GM18508 (cell line): ENCODE measurements at regions not wholly inside any gene's neighbourhood (a gene's known extent, or its start where the extent isn't known, plus 50 kb on each side); places are given as distances from the start of the nearest gene placed in this dataset.

Experiments
- ATAC-seq: cut with Tn5 transposase; IDR thresholded peaks from one replicate; pipeline ENCODE4 v1.9.1; 2021; ENCODE audit warnings: moderate number of reproducible peaks; ENCODE audit not compliant: insufficient read depth, unreplicated experiment

DNA sequence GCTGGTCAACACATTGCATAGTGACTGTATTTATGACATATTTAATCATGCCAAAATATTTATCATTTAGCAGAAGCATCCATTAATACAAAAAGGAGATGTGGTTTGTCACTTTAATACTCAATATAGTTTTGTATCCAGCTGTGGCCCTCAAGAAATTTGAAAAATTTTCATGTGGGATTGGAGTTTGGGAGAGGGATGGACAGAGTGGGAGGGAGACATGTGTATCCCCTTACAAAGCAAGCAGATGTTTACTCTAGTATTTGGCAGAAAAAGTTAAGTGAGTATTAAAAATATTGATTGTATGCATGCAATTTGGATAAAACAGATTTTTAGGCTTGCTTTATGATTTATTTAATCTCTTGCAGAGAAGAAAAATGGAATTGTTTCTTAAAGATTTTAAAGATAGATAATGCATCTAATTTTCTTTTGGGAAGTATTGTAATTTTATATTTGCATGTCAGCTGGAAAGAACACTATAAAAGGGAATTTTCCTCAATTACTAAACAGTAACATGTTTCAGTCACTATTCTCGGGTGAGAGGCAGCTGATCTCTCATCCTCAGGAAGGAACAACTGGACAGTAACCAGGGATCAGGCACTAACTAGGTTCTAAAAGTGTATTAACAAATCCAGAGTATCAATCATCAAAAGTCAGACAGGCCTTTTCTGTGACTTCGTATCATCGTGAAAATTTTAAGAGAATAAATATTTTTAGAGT is 1184.7 kb upstream of the NXPH2 start:
- ATAC-seq: no peak

DNA sequence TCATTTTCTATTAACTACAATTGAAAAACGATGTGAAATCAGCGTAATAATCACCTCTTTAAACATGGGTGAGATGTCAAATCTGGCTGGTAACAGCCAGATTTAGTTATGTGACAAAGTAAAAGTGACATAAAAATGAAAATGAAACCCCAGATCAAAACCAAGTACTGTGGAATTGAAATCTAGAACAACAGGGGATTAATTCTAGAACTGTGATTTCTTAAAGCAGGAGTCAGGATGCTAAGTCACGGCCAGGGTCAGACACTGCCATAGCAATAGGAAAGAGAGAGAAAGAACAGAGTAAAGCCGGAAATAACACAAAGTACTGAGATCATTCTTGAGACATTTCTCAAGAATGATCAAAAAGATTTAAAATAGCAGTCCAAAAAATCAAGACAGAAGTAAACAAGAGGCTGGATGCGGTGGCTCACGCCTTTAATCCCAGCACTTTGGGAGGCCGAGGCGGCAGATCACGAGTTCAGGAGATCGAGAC is 1183.7 kb upstream of the NXPH2 start:
- no peak for ATAC-seq

DNA sequence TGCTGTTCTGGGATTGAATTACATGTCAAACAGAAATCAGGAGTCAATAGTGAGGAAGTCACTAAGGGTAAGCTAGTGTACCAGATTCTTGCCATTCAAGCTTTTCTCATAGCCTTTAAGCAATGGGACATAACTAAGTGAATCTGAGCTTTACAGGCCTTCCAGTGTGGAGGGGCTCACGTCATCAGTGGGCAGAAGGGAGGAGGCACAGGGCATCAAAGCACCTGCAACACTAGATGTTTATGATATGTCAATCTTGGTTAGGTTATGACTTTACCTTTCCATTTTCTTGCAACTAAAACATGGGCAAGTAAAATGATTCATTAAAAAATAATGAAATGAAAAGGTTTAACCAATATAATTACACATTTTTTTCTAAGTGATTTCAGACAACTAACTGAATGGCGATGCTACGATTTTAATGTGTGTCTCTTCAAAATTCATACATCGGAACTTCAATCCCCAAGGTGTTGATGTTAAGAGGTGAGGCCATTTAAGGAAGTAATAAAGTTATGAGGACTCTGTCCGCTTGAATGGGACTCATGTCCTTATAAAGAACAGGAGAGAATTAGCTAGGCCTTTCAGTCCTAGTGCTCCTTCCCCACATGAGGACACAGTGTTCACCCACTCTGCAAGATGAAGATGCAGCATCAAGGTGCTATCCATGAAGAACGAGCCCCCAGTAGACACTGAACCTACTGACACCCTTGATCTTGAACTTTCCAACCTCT is 1169.2 kb upstream of the NXPH2 start:
- no peak for ATAC-seq

DNA sequence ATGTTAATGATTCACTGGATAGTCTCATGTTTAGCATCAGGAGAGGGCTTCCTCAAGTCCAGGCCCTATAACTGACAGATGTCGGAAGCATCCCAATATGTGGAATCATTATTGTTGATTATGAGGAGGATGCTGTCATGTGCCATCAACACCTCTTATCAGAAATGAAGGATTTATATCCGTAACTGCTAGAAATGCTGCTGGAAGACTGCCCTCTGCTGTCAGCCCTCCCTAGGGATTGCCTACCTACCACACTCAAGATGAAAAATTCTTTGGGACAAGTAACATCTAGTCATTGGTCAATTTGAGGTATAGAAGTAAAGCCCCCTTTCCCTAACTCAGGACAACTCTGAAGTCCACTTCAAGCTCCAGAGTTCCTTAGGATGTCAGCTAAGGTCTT is 1166.5 kb upstream of the NXPH2 start:
- no peak for ATAC-seq

DNA sequence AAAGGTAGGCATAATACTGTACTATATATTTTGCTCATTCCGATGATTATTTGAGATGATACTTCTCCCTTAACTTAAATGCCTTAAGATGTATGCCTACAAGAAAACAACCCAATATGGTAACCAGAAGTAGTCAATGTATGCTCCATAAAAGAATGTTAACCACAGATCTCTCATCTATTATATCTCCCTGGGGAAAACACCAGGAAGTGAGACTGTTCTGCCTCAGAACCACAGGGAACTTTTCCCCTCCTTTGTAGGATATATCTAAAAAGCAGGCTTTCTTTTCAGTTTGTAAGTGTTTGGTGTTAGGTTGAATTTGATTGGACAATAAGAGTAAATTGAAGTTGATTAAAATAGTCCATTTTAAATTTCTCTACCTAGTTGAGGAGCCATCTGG is 1160.5 kb upstream of the NXPH2 start:
- ATAC-seq: no peak

DNA sequence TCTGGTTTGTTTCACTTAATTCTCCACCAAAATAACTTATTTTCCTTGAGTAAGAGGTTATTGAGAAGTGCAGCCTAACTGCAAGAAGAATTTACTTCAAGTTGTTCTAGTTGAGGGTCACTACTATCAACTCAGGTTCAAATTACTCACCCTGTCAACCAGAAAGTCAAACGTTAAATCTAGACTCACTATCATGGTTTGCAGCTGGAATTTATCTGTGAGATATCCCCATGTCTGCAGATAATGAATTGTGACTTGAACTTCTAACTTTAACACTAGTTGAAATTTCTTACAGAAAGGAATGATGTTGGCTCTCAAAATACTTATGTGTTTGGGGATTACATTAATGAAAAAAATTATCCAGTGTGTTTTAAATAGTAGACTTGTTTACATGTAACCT is 1145.7 kb upstream of the NXPH2 start:
- no peak for ATAC-seq

DNA sequence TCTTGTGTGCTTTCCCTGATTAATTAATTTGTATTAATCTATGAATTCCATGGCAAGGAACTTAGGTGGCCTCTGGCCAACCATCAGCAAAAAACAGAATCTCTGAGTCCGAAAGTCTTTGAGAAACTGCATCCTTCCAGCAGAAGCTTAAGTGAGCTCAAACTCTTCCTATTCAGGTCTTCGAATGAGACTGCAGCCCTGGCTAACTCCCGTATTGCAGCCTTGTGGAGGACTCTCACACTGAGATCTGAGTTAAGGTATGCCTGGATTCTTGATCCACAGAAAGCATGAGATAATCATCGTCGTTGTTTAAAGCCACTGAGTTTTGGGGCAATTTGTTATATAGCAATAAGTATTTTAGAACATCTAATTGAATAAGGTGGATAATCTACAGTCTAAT is 1143.9 kb upstream of the NXPH2 start:
- no peak for ATAC-seq

DNA sequence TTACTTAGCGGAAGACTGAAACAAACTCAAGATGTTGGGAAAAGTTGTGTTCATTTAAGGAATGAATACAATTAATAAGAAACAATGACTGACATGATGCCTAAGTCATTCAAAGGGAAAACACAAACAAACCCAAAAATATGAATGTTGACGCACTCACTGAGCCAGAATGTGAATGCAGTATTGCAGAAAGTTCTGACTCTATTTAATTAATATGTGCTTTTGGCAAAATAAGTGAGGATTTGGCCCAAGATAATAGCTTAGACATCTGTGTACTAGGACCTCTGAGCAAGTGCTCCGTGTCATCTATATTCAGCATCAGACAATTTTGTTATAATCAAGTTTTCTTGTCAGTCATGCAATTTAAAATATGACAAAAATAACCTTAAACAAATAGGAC is 1138.8 kb upstream of the NXPH2 start:
- ATAC-seq: no peak

DNA sequence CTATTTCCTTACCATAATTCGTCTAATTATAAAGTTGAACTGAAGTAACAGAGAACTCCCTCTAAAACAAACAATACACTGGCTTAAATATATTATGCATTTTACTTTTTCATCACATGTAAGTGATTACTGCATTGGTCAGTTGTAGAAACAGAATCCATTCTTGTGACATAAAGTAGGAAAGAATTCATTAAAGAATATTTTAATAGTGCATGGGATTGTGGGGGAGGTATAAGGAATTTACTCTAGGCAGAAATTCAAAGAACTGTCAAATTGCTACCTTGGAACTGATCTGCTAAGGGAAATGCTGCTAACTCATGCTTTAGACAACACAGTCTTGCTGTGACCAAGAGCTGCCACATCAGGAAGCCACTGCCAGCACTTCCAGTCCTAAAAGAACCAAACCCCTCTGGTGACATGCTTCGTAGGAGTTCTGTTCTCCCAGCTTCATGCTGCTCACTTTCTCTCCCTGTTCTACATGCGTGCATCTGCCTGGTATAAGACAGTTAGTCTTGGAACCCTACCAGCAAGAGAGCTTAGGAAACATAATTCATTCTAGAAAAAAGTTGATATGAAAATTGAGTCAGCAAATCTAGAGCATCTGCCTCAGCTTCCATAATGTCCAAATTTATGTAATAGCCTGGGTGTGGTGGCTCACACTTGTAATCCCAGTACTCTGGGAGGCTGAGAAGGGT is 1137.6 kb upstream of the NXPH2 start:
- no peak for ATAC-seq

DNA sequence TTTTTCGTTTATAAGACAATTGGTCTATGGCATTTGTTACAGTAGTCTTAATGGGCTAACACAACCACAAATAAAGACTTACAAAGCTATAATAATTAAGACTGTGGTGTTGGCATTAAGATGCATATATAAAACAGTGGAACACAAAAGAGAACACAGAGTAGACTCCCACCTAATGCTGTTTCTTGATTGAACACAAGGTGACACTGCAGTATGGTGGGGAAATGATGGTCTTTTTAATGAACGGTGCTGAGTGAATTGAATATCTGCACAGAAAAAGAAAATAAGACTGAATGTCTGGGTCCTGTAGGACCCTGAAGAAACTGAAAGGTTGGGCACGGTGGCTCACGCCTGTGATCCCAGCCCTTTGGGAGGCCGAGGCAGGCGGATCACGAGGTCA is 1136.6 kb upstream of the NXPH2 start:
- no peak for ATAC-seq

DNA sequence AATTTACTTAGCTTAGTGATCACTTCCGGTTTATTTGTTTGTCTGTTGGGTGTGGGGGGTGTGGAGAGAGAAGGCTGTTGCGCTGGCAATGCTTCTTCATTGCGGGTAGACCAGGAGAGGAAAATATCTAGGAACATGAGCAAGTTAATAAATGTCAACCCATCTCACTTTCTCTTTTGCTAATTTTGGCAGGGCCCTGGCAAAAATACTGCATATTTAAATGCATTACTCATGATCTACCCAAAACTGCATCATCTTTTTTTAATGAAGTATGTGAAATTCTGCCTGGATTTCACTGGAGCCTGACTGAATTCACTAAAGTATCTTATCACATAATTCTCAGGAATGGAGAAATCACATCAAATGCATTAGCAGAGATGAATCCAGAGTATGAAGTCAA is 1131.0 kb upstream of the NXPH2 start:
- no peak for ATAC-seq

DNA sequence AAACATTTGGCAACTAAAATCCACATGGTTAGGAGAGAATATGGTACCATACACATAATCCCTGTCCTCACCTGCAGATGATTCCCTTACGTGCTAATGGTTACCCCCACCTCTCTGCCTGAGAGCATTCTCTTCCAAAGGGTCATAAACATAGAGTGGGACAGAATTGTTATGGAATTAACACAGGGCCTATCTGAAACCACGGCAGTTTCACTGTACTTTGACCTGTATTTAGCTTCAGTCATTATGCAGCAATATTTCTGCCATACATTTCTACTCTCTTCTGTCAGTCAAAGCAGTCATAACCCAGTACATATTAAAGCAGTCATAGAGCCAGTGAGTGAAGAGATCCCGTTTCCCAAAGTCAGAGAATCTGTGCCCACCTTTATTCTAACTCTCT is 1128.9 kb upstream of the NXPH2 start:
- ATAC-seq: no peak

DNA sequence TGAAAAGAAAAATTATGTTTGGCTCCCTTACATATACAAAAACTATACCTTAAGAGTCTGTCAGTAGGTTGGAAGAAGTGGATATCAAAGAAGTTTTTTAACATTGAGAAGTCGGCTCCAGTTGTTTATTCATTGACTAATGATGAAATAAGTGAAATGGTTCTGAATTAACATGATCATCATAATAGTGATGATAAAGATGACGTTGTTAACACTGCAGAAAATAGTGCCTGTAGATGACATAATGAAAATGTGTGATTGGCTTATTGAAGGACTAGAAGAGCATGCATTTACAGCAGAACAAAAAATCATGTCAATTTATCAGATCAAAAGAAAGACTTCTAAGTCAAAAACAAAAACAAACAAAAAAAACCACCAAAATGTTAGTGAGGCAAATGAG is 1125.4 kb upstream of the NXPH2 start:
- ATAC-seq: no peak

DNA sequence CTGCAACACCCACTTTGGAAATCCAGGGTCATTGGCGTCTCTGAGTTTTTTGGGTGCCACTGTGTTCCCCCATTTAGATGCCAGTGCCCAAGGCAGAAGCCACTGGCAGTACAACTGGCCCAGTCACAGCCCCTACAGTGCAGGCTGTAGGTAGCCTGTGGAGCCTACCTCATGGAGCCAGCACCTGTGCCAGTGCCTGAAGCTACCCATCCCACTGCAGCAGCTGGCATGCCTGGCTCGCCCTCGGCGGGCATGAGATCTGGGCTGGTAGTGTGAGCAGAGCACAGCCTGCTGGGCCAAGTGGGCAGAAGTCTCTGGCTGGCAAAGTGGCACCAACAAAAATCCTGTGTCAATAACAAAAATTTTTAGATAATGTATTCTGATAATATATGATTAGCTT is 1111.4 kb upstream of the NXPH2 start:
- ATAC-seq: no peak

DNA sequence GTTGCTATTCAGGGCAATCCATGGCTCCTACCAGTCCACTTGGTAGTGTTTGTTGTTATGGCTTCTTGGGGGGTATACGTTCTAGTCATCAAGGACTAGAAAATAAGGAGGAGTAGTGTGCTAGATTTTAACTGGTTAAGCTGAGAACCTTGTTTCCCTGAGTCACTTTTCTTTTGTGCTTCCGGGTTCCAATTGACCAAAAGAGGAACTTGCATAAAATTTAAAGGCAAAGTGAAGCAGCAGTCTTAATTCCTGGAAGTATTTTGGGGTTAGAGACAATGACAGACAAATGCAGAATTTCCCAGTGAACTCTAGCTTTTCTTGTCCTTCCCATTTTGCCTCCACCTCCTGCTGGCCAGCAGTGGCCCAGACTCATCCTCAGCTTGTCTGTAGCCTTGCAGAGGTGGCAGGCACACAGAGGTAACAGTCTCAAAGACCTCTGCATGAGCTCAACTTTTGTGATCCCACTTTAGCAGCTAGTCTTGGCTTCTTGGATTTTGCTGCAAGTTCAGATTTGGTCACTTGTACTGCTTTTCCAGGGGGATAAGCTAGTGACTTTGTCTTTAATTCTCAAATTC is 1105.8 kb upstream of the NXPH2 start:
- ATAC-seq: no peak

DNA sequence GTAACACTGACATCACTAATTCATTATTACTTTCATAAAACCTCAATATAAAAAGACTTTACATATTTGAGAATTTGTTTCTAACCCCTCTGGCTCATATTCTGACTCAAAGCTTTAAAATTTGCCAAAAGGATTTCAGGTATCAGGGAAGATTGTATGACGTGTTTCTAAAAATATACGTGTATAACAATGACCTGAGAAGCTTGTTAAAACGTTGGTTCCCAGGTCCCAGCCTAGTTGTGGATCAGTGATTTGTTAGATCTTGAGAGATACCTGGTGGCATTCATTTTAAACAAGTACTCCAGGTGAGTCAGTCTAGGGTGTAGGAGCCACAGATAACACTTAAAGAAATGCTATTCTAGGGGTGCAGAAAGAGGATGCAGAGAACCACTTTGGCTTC is 1096.8 kb upstream of the NXPH2 start:
- no peak for ATAC-seq

DNA sequence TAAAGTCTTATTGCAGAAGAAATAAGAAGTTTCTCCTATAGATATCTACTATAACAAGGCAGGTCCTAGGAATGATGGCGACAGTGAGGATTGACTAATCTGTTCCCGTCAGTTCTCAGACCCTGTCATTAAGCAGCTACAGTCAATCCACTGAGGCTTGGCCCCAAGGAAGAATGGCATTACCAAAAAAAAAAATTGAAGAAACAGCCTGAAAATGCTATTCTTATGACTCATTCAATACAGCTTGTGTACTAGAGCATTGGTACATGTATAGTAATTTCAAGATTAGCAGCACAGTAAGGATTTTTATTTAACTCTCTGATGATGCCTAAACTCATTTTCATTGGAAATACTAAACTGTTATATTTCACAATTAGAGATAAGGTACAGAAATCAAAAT is 1096.1 kb upstream of the NXPH2 start:
- ATAC-seq: no peak

DNA sequence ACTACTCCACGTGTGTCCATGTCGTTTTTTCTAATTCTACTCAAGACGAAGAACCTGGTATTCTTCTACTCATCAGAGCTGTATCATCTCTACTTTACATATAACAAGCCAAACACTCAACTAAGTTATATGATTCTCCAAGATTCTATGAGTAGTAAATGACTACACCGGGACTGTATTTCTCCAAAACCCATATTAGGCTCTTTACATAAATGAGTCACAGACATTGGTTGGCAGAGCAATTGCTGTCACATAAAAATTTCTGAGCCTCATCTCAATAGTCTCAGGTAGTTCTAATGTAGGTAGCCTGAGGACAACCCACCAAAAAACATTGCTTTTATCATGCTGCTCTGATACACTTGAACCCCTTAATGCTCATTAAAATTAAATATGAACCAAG is 1092.3 kb upstream of the NXPH2 start:
- ATAC-seq: no peak

DNA sequence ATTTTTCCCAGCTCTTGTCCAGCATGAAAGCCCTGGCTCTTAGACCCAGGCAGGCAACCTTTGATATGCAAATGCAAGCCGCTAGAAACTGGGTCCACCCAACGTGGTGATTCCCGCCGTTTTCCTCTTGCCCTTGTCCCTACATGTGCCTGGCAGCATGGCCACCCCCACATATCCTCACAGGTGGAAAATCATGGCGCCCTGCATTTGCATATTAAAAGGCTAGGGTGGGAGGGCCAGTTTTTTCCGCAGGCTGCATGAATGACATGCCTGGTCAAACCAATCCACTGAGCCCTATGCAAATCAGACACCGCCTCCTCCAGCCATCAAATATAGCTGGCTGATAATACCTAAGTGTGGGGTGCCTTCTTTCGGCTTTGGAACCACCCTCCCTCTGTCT is 1091.8 kb upstream of the NXPH2 start:
- ATAC-seq: no peak

DNA sequence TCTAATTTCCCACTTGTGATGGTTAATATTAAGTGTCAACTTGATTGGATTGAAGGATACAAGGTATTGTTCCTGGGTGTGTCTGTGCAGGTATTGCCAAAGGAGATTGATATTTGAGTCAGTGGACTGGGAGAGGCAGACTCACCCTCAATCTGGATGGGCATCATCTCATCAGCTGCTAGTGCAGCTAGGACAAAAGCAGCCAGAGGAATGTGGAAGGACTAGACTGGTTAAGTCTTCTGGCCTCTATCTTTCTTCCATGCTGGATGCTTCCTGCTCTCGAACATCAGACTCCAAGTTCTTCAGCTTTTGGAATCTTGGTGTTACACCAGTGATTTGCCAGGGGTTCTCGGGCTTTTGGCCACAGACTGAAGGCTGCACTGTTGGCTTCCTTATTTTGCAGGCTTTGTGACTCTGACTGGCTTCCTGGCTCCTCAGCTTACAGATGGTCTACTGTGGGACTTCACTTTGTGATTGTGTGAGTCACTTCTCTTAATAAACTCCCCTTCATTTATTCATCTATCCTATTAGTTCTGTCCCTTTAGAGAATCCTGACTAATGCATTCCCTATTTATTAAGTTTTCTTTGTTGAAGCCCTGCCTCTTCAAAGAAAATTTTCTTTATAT is 1087.5 kb upstream of the NXPH2 start:
- ATAC-seq: no peak
